Activated CD8-positive, alpha-beta memory T cell treated with anti-CD3 and anti-CD28 coated beads for 1 hour (primary cell): ENCODE measurements at regions not wholly inside any gene's neighbourhood (a gene's known extent, or its start where the extent isn't known, plus 50 kb on each side); places are given as distances from the start of the nearest gene placed in this dataset.

Experiments
- DNase-seq, 2 donors: peaks; one replicate each; pipeline ENCODE4 v3.0.0-alpha.2; 2020; ENCODE audit warnings: low read depth in 1 of 2; ENCODE audit errors: extremely low read depth in 1 of 2

DNA sequence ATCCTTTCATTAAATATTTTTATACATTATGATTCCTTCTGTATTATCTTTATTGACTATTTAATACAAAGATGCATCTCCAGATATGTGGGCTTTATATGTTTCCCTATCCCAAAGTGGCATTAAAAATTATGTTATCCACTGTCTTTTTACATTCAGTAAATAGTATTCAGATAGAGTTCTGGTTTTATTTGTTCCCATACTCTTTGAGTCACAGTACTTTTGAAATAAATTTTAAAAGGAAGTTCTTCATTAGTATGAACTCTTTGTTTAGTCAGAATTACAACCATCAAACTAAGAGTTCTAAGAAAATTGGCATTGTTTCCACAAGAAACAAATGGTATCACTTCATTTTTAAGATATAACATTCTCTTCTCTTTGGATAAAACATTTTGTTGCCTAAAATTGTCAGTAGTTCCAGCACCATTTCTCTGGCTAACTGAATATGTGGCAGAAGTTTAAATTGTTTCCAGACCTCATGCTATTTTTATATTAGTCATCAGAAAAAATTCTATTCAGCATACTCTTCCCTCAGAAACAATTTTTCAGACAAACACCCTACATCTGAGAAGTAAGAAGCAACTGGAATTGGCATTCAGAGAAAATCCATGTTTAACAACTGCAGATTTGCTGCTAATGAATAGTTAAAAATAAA is 88.5 kb upstream of the COL5A2 start:
- DNase-seq, result no peak

DNA sequence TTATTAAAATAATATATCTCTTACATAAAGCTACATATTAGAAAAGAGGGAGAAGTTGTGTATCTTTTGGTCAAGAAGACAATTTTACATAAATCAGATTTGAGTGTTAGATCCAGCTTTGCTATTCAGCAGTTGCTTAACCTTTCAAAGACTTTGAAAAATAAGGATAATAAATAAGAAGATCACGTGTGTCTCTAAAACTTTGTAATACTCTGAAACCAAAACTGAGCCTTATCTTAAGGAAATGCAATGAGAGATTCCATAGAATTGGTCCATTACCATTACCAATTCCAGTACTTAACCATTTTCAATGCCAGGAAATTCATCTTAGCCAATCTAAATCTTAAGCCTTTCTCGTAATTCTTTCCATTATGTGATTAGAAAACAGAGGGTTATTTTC is 89.2 kb upstream of the COL5A2 start:
- no peak for DNase-seq

DNA sequence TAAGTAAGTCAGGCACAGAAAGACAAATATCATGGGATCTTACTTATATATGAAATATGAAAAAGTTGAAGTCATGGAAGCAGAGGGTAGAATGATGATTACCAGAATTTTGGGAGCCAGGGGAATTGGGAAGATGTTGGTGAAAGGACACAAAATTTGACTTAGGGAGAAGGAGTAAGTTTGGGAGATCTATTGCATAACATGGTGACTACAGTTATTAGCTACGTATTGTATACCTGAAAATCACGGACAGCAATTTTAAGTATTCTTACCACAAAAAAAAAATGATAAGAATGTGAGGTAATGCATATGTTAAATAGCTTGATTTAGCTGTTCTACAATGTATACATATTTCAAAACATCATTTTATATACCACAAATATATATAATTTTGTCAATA is 94.2 kb upstream of the COL5A2 start:
- DNase-seq, result no peak

DNA sequence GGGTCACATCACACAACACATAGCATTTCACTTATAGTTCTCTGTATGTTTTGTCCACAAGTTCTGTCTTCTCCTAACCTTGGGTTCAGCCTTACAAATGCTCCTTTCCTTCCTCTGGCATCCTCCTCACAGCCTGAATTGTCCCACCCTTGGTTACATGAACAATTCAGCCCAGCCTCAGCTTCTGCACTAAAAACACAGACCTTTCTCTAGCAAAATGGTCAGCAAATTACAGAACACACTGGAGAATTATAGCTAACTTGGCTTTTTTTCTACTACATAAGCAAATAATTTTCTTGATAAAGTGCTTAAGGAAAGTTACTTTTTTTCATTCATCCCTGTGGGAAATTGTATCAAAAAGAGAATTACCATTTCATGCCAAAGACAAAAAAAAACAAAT is 94.8 kb upstream of the COL5A2 start:
- no peak for DNase-seq

DNA sequence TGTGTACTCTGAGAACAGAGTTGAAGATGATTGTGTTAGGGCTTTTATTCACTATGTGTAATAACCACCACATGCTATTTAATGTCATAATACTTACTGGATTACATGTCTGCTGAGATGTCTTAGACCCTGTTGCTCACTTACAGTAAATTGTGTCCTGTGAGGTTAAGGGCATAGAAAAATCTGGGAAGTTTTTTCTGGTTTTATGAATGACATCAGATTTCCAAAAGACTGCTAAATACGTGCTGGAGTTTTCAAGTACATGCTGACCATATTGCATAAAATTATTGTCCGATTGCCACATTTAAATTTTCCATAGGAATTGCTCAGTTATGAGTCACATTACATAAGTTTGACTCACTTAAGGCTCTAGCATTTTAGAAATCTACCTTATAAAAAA is 96.7 kb upstream of the COL5A2 start:
- DNase-seq, result no peak

DNA sequence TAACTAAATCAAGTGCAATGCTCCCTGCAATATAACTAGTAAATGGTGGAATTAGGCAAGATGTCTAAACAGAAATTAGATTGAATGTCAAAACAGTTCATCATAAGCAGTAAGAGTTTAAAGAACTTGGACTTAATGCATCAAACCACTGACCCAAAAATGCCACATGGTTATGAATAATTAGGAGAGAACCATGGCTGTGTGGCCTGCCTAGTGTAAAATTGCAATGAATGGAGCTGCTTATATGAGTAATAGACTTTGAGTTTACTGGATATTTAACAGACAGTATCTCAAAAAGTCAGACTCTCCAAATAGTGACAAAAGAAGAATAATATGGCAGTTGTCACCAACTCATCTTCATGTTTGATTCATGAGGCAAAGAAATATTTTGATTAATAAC is 101.6 kb upstream of the COL5A2 start:
- no peak for DNase-seq

DNA sequence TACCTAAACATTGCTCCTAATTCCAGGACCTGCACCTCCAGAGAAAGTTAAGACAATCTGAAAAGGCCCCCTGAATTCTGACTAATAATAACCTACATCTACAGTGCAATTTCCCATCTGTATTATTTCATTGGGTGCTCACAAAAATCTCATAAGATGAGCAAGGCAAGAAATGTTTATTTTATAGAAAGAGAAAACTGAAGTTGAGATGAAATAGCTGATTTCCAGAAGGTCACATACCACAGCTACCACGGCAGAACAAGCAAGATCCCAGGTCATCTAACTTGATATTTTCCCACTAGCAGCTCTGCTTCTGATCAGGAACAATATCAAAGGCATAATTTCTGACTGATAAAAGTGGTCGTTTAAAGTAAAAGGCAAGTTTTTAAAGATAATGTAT is 105.8 kb upstream of the COL5A2 start:
- no peak for DNase-seq

DNA sequence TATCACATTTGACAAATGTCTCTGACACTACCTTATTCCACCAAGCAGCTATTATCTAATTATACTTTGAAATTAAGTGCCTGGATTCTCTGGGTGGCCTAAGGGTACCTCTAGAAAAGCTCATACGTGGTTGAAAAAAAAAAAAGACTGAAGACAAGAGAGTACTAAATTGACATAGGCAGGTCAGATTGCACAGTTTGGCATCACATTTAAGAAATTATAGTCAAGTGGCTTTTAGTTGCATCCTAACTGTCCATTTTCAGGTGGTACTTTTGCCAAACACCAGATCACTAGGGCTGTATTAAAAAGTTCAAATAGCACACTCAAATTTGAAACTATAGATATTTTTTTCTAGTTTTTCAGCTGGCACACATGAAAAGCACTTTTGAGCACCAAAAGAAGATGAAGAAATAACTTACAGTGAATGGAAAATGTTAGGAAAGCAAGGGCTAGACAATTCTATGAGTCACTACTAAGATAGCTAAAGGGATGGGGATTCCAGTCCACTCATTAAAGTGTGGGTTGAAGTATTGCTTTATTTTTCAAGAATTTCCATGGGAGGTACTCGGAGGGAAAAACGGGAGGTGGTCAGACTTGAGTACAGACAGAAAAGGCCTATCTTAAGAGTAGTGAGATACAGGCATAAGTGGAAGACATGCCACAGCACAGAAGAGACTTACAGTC is 106.5 kb upstream of the COL5A2 start:
- DNase-seq, result no peak

DNA sequence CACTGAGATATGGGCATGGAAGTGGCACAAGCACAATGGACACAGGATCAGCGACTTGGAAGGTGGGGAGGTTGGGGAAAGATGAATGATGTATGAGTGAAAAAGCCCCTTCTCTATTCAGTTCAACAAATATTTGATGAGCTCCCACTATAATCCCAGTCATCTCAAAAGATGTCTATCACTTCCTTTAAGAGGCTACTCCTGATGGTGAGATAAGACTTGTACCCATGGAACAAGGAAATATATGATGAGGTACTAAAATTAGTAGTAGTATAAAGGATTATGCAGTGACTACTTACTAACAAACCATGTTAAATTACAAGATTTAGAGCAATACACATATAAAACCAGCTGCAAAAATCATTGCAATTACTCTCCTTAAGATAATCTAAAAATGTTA is 107.8 kb upstream of the COL5A2 start:
- no peak for DNase-seq

DNA sequence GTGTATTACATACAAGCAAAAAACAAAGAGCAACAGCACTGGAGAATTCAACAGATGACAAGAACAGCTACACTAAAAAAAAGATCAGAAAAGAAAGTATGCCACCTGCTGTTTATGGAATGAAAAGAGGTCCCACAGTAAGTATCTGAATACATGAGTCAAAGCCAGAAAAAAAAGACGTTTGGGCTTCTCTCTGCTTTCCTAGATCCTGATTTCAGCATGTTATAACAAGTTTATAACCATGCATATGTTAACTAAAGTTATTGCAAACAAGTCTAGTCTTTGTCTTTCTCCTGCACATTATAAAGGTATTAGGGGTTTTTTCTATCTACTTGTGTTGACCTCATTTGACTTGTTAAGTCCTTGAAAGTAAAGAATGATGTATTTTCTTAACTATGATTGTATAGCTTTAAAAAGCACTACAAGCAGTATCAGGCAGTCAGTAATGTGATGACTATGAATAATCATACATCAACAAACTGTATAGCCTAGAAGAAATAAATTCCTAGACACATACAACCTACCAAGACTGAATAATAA is 108.5 kb upstream of the COL5A2 start:
- no peak for DNase-seq

DNA sequence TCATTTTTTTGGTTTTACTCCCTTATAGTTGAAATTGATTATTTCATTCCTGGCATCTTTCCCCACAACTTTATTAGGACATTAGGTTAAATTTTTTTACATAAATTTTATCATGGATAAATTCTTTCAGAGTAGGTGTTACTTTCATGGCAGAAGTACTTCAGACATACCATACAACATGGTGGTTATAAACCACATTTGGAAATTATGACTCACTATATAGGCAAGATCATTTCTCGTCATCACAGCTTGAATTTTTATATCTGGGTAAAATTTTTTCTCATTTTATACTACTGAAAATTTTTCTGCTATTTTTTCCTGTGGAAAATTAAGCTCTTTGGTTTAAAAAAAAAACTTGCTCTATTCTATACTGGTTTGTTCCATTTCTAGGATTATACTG is 111.9 kb upstream of the COL5A2 start:
- DNase-seq, result no peak

DNA sequence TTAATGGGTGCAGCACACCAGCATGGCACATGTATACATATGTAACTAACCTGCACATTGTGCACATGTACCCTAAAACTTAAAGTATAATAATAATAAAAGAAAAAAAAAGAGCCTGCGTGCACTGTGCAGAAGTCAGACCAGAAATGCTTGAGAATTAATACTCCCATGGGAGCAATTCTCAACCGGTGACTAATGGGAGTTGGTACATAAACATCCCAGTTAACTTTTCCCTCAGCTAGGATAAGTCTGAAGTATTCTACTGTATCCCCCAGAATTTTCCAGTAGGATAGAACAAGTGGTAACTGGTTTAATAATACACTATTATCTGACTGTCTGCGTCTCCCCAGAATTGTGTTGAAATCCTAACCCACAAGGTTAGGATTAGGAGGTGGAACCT is 113.6 kb upstream of the COL5A2 start:
- DNase-seq, result no peak

DNA sequence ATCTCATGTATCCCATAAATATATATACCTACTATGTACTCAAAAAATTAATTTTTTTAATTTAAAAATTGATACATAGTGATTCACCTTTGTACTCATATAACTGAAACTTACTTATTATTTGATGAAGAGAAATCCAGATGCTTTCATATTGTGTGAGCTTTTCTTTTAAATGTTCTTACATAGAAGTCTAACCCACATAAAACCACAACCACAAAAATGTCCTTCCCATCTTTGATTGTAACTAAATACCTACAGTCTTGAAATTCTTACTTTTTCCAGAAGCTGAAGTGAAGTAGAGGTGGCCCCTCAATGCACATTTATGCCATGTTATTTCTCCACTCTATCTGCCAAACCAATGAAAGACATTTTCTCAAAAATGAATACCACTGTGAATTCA is 117.9 kb upstream of the COL5A2 start:
- DNase-seq, result no peak

DNA sequence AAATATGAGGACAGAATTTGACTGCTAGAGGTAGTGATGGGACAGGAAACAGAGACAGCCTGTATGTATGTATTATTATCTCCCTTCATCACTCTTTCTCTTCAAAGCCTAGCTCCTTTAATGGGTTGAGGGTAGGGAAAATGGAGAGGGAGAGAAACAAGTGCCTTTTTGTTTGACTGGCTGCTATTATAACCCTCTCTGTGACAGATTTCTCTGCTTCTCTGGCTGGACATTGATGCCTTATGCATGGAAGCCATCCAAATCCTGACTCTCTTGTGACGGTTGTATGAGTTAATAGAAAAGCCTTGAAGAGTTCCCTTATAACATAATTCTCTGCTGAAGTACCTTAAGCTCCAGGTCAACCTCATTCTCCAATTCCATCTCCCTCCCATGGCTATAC is 118.5 kb upstream of the COL5A2 start:
- DNase-seq, result no peak

DNA sequence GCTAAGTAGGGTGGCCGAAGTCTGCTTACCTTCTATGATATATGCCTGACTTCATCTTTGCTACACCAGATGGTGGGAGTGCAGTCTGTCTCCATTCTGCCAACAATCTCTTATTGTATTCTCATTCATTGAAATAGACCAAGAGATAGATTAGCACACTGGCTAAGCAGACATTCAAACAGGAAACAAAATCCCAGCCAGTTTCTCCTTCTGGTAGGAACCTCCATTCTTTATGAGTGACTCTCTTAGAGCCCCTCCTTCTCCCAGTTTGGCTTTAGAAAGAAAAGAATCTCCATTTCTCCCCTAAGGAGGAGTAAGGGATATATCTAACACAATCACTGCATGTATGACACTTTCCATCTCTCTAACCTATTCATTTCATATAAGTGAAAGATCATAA is 118.9 kb upstream of the COL5A2 start:
- DNase-seq, result no peak

DNA sequence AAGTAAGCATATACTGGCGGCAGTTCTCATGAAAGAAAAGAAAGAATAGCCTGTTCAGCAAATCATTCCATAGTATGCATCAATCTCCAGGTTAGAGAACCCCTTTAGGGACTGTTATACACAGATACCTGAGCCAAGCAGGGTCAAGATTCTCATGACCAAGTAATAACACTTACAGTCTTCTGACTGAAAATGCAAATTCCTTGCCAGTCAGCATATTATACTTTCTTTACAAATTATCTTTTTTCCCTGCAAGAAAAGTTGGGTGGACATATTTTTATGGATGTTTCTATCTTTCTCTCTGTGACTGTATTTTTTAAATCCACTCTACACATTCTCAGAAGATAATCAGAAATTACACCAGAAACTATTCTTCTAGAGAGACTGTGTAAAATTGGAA is 120.4 kb upstream of the COL5A2 start:
- DNase-seq, result no peak

DNA sequence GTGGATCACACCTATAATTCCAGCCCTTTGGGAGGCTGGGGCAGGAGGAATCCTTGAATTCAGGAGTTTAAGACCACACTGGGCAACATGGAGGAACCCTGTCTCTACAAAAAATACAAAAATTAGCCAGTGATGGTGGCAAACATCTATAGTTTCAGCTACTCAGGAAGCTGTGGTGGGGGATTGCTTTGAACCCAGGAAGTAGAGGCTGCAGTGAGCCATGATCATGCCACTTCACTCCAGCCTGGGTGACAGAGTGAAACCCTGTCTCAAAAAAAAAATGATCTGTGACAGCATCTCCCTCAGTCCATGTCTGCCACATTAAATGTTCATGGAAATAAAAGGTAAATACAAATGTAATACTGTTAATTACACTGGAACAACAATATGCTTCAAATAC is 121.4 kb upstream of the COL5A2 start:
- DNase-seq, result no peak

DNA sequence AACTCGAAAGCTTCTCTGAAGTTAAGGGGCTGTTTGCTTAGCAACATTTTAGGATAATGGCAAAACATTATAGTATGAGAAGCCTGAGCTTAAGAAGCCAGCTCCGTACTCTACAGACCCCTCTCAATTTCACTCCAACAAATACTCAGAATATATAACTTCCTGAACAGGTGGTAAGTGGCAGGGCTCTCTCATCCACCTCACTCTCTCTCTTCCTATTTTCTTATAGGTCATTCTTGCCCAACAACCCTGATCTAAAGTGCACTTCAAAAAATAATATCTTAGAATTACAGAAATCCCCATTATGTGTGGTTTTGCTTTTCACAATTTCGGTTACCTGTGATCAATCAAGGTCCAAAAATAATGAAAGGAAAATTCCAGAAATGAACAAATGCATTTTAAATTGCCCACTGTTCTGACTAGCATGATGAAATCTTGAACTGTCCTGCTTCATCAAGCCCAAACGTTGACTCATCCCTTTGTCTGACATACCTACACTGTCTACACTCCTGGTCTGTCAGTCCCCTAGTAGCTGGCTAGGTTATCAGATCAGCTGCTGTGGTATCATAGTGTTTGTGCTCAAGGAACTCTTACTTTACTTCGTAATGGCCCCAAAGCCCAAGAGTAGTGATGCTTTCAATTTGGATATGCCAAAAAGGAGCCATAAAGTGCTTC is 122.8 kb upstream of the COL5A2 start:
- no peak for DNase-seq

DNA sequence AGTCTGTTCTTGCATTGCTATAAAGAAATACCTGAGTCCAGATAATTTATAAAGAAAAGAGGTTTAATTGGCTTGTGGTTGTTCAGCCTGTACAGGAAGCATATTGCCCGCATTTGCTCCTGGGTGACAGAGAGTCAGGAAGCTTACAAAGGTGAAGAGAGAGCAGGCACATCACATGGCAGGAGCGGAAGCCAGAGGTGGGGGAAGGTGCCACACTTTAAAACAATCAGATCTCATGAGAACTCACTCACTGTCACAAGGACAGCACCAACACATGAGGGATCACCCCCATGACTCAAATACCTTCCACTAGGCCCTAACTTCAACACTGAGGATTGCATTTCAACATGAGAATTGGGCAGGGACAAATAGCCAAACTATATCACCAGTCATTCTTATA is 124.8 kb upstream of the COL5A2 start:
- peak in 1 of 2 donors; percentile 13 for DNase-seq

DNA sequence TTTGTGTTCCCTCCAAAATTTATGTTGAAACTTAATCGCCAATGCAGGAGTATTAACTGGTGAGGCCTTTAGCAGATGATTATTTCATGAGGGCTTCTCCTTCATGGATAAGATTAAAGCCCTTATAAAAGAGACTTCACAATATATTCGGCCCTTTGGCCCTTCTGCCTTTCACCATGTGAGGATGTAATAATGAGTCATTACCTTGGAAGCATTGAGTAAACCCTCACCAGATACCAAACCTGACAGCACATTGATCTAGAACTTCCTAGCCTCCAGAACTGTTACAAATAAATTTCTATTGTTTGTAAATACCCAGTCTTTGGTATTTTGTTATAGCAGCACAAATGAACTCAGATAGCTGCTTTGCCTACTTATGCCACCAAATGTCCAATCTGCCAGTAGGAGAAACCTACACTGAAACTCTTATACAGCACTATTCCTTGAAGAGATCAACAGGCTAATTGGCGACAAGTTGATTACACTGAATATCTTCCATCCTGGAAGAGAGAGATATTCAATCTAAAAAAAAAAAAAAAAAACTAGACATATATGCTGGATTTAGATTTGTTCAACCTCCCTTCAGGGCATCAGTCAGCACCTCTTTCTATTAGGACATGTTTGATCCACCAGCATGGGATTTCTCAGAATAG is 125.9 kb upstream of the COL5A2 start:
- DNase-seq, result no peak

DNA sequence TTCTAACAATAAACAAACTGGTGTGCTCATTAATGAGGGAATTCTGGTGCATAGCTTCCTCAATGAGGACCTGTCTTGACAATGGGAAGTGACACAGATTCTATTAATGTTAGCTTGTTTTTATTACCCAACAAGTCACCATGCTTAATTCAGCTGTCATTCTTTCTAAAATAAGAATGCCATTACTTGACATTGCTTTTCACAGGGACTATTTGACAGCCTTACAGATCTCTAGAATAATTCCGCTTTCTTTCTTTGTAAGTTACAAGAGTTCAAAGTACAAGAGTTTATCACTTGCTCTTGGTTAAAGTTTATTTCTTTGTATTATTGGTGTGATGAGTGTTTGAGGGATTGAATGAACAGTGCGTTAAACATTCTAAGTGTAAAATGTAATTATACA is 127.0 kb upstream of the COL5A2 start:
- DNase-seq, result no peak
